Panc1 (cell line): ENCODE measurements at regions not wholly inside any gene's neighbourhood (a gene's known extent, or its start where the extent isn't known, plus 50 kb on each side); places are given as distances from the start of the nearest gene placed in this dataset.

Experiments used
- CTCF ChIP-seq: fragments of 450-650 bp; IDR thresholded peaks from 2 replicates; pipeline ENCODE4 v1.5.1; 2017; ENCODE audit warnings: mild to moderate bottlenecking
- POLR2AphosphoS5 ChIP-seq: IDR thresholded peaks from 2 replicates; pipeline ENCODE4 v1.6.1; 2012; ENCODE audit warnings: mild to moderate bottlenecking, low read depth, low read length, moderate library complexity

GRCh38 chr13:99071666-99072065, 93.8 kb upstream of the DOCK9 start:
- TF ChIP-seq CTCF (no peak), POLR2AphosphoS5 (no peak)
